GM12878 (cell line): ENCODE measurements at regions not wholly inside any gene's neighbourhood (a gene's known extent, or its start where the extent isn't known, plus 50 kb on each side); places are given as distances from the start of the nearest gene placed in this dataset.

Source experiments
- ATAC-seq: fragments of 200-7000 bp; cut with Tn5 transposase; 3 replicates; pipeline ENCODE4 v1.9.1; 2020; ENCODE audit warnings: mild to moderate bottlenecking, moderate library complexity
- BruUV-seq: library from RNA; stranded (reverse); fragments of 400-500 nt; replicated peaks from 2 replicates; lab custom pipeline; 2021; lab: Mats Ljungman, UMichigan
- CTCF ChIA-PET: fragments of 300-600 bp; sonication (Branson Sonifier 250); formaldehyde crosslinking; extraction: SDS; loops from one replicate; lab custom pipeline; 2021; ENCODE audit warnings: inconsistent platforms; lab: Yijun Ruan, JAX
- POLR2A ChIA-PET: fragments of 350-600 bp; formaldehyde crosslinking; extraction: SDS; loops from one replicate; lab custom pipeline; 2021; ENCODE audit warnings: inconsistent platforms; lab: Charles Lee
- RAD21 ChIA-PET: fragments of 300-600 bp; sonication (Branson Sonifier 250); formaldehyde crosslinking; loops from one replicate; lab custom pipeline; 2023; ENCODE audit warnings: antibody characterized with exemption; ENCODE audit not compliant: unreplicated experiment; lab: Charles Lee
- SMC1A ChIA-PET: fragments of 300-600 bp; sonication (Branson Sonifier 250); formaldehyde crosslinking; loops from one replicate; lab custom pipeline; 2023; ENCODE audit not compliant: unreplicated experiment, uncharacterized antibody; lab: Charles Lee
- DNase-seq: peaks from one replicate; pipeline ENCODE4 v3.0.0-alpha.2; 2011; ENCODE audit warnings: low read depth, low spot score
- FAIRE-seq: peaks from 3 replicates; lab custom pipeline; 2011; peaks lifted over from hg19 to GRCh38; lab: Jason Lieb, UNC
- H2AFZ ChIP-seq: 2 replicates; pipeline ENCODE4 v1.6.0; 2011; ENCODE audit warnings: low read depth, low read length, control low read depth; ENCODE audit not compliant: control insufficient read depth
- H3K27ac ChIP-seq: 2 replicates; pipeline ENCODE4 v1.5.1; 2011; ENCODE audit warnings: control low read depth; ENCODE audit not compliant: control insufficient read depth, insufficient read depth
- H3K27me3 ChIP-seq, 2 experiments: replicated peaks in 1 of 2; 2 replicates each; pipeline versions ENCODE4 v1.6.0 to v1.6.1; 2011; ENCODE audit warnings: low read length in 1 of 2; ENCODE audit not compliant: control insufficient read depth in 2 of 2, insufficient read depth in 2 of 2
- H3K36me3 ChIP-seq, 2 experiments: 2 replicates each; pipeline ENCODE4 v1.5.1; 2011; ENCODE audit warnings: low read length in 1 of 2; ENCODE audit not compliant: control insufficient read depth in 2 of 2, insufficient read depth in 2 of 2
- H3K4me1 ChIP-seq: 2 replicates; pipeline ENCODE4 v1.6.1; 2011; ENCODE audit warnings: mild to moderate bottlenecking, low read length, moderate library complexity, mixed read lengths; ENCODE audit not compliant: control insufficient read depth, insufficient read depth
- H3K4me2 ChIP-seq: 2 replicates; pipeline ENCODE4 v1.6.0; 2011; ENCODE audit warnings: control low read depth; ENCODE audit not compliant: control insufficient read depth, insufficient read depth
- H3K4me3 ChIP-seq: fragments of 200-600 bp; sonication (generic); 2 replicates; pipeline ENCODE4 v1.5.1; 2016
- H3K79me2 ChIP-seq: 2 replicates; pipeline ENCODE4 v1.6.0; 2011; ENCODE audit warnings: low read length; ENCODE audit not compliant: control insufficient read depth, insufficient read depth
- H3K9ac ChIP-seq: 2 replicates; pipeline ENCODE4 v1.8.0; 2011; ENCODE audit warnings: low read length, control low read depth, mixed read lengths; ENCODE audit not compliant: control insufficient read depth, insufficient read depth
- H3K9me3 ChIP-seq: replicated peaks from 3 replicates; pipeline ENCODE4 v1.5.1; 2011; ENCODE audit warnings: mild to moderate bottlenecking, low read length; ENCODE audit not compliant: control insufficient read depth, insufficient read depth
- H4K20me1 ChIP-seq: 2 replicates; pipeline ENCODE4 v1.6.0; 2011; ENCODE audit not compliant: control insufficient read depth, insufficient read depth
- CHD4 ChIP-seq: fragments of 200-600 bp; sonication (generic); IDR thresholded peaks from 2 replicates; pipeline ENCODE4 v1.6.1; 2016; ENCODE audit warnings: mild to moderate bottlenecking
- CREM ChIP-seq: IDR thresholded peaks from 2 replicates; pipeline ENCODE4 v1.6.1; 2014; ENCODE audit warnings: antibody characterized with exemption, low read depth
- ESRRA ChIP-seq: IDR thresholded peaks from 2 replicates; pipeline ENCODE4 v1.6.1; 2012; ENCODE audit warnings: mild to moderate bottlenecking, low read length, improper control_type of control experiment
- JUNB ChIP-seq: IDR thresholded peaks from 2 replicates; pipeline ENCODE4 v1.6.1; 2016; ENCODE audit warnings: antibody characterized with exemption, mild to moderate bottlenecking
- JUND ChIP-seq: IDR thresholded peaks from 2 replicates; pipeline ENCODE4 v1.6.1; 2012; ENCODE audit warnings: low read depth, mild to moderate bottlenecking, low read length, improper control_type of control experiment, moderate library complexity
- NFYA ChIP-seq: IDR thresholded peaks from 2 replicates; pipeline ENCODE4 v1.6.1; 2011; ENCODE audit warnings: low read depth, mild to moderate bottlenecking, low read length, improper control_type of control experiment, borderline replicate concordance
- NR2C2 ChIP-seq: IDR thresholded peaks from 2 replicates; pipeline ENCODE4 v1.6.1; 2011; ENCODE audit warnings: borderline replicate concordance, low read depth; ENCODE audit not compliant: control insufficient read depth, insufficient read length
- PAX8 ChIP-seq: fragments of 450-650 bp; IDR thresholded peaks from 2 replicates; pipeline ENCODE4 v1.6.1; 2017; ENCODE audit warnings: mild to moderate bottlenecking, moderate library complexity
- POLR2A ChIP-seq: IDR thresholded peaks from 2 replicates; pipeline ENCODE4 v1.6.1; 2011; ENCODE audit warnings: low read depth, mild to moderate bottlenecking, low read length
- SIX5 ChIP-seq: IDR thresholded peaks from 2 replicates; pipeline ENCODE4 v1.6.1; 2011; ENCODE audit warnings: mild to moderate bottlenecking, low read depth, low read length, moderate library complexity; ENCODE audit not compliant: severe bottlenecking
- TBL1XR1 ChIP-seq: IDR thresholded peaks from 2 replicates; pipeline ENCODE4 v1.6.1; 2012; ENCODE audit warnings: low read depth, low read length, improper control_type of control experiment
- TCF7 ChIP-seq: IDR thresholded peaks from 2 replicates; pipeline ENCODE4 v1.6.1; 2014; ENCODE audit warnings: antibody characterized with exemption, borderline replicate concordance
- ZNF207 ChIP-seq: fragments of 450-650 bp; IDR thresholded peaks from 2 replicates; pipeline ENCODE4 v1.6.1; 2014; ENCODE audit warnings: antibody characterized with exemption, mild to moderate bottlenecking, borderline replicate concordance
- WGBS: methylation state at CpG from one replicate; pipeline ENCODE4 v1.1.6; 2016; ENCODE audit warnings: low lambda C conversion rate; ENCODE audit not compliant: insufficient replicate concordance, insufficient coverage; ENCODE audit errors: missing lambda C conversion rate; 5-methylcytosine and 5-hydroxymethylcytosine counted together
- in situ Hi-C: fragments of 300-500 bp; cut with MboI; formaldehyde crosslinking; loops from 9 replicates; pipeline ENCODE4 v1.14.3; 2018; ENCODE audit warnings: mixed read lengths
- intact Hi-C: fragments of 100-400 bp; cut with micrococcal nuclease; formaldehyde crosslinking; loops from one replicate; pipeline ENCODE4 v1.14.2; 2022; ENCODE audit not compliant: unreplicated experiment
- TF ChIP-seq, protein P1 (sequence below): fragments of 450-650 bp; IDR thresholded peaks from 2 replicates; pipeline ENCODE4 v1.6.1; 2018; ENCODE audit warnings: borderline replicate concordance, mild to moderate bottlenecking; ENCODE audit not compliant: partially characterized antibody
- TF ChIP-seq, protein P2 (sequence below), 3 experiments: IDR thresholded peaks in 2 of 3; conservative IDR thresholded peaks in 1 of 3; 2 replicates each; pipeline ENCODE4 v1.5.1; 2011; ENCODE audit warnings: low read depth in 3 of 3, low read length in 3 of 3, mild to moderate bottlenecking in 3 of 3, control low read depth in 2 of 3, moderate library complexity in 2 of 3, inconsistent platforms in 1 of 3, mixed read lengths in 1 of 3; ENCODE audit not compliant: control insufficient read depth in 2 of 3, insufficient read depth in 1 of 3; ENCODE audit errors: extremely low read depth in 1 of 3
- TF ChIP-seq, protein P3 (sequence below): fragments of 150-350 bp; IDR thresholded peaks from 2 replicates; pipeline ENCODE4 v1.6.1; 2016; ENCODE audit warnings: low read depth, low read length

GRCh38 chr10:108775911-108776475 lies 1147.3 kb downstream of the XPNPEP1 start:
- in situ Hi-C loops: no loop called here
- Histone ChIP-seq H3K79me2 (no peaks in the 10 kb centered on the region), H3K27me3 (no peaks in the 10 kb centered on the region), H4K20me1 (no peaks in the 10 kb centered on the region), H3K4me3 (no peak overlapping the region), H3K36me3 (no peaks in the 10 kb centered on the region), H3K4me2 (no peak overlapping the region), H3K9ac (no peak overlapping the region), H3K4me1 (no peaks in the 10 kb centered on the region), H3K9me3 (no peaks in the 10 kb centered on the region), H2AFZ (no peak overlapping the region), H3K27ac (no peak overlapping the region)
- BruUV-seq: no TSS peak
- intact Hi-C loops: no loop called here
- SMC1A ChIA-PET: no interaction called here
- WGBS: 14% methylated on average over 3 of the region's 3 CpGs
- CTCF ChIA-PET: no interaction called here
- RAD21 ChIA-PET: no interaction called here
- ATAC-seq (no peak), DNase-seq (no peak), FAIRE-seq (no peak)
- TF ChIP-seq SIX5: no peak
- no peak for TF ChIP-seq ESRRA
- no peak for TF ChIP-seq NFYA
- TF ChIP-seq, protein P1, sequence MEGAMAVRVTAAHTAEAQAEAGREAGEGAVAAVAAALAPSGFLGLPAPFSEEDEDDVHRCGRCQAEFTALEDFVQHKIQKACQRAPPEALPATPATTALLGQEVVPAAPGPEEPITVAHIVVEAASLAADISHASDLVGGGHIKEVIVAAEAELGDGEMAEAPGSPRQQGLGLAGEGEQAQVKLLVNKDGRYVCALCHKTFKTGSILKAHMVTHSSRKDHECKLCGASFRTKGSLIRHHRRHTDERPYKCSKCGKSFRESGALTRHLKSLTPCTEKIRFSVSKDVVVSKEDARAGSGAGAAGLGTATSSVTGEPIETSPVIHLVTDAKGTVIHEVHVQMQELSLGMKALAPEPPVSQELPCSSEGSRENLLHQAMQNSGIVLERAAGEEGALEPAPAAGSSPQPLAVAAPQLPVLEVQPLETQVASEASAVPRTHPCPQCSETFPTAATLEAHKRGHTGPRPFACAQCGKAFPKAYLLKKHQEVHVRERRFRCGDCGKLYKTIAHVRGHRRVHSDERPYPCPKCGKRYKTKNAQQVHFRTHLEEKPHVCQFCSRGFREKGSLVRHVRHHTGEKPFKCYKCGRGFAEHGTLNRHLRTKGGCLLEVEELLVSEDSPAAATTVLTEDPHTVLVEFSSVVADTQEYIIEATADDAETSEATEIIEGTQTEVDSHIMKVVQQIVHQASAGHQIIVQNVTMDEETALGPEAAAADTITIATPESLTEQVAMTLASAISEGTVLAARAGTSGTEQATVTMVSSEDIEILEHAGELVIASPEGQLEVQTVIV: no peak
- TF ChIP-seq JUND: no peak
- TF ChIP-seq PAX8: no peak
- no peak for TF ChIP-seq ZNF207
- TF ChIP-seq CHD4: no peak
- TF ChIP-seq, protein P2, sequence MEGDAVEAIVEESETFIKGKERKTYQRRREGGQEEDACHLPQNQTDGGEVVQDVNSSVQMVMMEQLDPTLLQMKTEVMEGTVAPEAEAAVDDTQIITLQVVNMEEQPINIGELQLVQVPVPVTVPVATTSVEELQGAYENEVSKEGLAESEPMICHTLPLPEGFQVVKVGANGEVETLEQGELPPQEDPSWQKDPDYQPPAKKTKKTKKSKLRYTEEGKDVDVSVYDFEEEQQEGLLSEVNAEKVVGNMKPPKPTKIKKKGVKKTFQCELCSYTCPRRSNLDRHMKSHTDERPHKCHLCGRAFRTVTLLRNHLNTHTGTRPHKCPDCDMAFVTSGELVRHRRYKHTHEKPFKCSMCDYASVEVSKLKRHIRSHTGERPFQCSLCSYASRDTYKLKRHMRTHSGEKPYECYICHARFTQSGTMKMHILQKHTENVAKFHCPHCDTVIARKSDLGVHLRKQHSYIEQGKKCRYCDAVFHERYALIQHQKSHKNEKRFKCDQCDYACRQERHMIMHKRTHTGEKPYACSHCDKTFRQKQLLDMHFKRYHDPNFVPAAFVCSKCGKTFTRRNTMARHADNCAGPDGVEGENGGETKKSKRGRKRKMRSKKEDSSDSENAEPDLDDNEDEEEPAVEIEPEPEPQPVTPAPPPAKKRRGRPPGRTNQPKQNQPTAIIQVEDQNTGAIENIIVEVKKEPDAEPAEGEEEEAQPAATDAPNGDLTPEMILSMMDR (IDR thresholded peaks at IDR 0.05 in 2 of 3, conservative IDR thresholded peaks at IDR 0.05 in 1 of 3; ENCODE audit: control insufficient read depth in 2 of 3, extremely low read depth in 1 of 3, insufficient read depth in 1 of 3, low read depth in 3 of 3, low read length in 3 of 3): no peak
- no peak for TF ChIP-seq TCF7
- TF ChIP-seq, protein P3, sequence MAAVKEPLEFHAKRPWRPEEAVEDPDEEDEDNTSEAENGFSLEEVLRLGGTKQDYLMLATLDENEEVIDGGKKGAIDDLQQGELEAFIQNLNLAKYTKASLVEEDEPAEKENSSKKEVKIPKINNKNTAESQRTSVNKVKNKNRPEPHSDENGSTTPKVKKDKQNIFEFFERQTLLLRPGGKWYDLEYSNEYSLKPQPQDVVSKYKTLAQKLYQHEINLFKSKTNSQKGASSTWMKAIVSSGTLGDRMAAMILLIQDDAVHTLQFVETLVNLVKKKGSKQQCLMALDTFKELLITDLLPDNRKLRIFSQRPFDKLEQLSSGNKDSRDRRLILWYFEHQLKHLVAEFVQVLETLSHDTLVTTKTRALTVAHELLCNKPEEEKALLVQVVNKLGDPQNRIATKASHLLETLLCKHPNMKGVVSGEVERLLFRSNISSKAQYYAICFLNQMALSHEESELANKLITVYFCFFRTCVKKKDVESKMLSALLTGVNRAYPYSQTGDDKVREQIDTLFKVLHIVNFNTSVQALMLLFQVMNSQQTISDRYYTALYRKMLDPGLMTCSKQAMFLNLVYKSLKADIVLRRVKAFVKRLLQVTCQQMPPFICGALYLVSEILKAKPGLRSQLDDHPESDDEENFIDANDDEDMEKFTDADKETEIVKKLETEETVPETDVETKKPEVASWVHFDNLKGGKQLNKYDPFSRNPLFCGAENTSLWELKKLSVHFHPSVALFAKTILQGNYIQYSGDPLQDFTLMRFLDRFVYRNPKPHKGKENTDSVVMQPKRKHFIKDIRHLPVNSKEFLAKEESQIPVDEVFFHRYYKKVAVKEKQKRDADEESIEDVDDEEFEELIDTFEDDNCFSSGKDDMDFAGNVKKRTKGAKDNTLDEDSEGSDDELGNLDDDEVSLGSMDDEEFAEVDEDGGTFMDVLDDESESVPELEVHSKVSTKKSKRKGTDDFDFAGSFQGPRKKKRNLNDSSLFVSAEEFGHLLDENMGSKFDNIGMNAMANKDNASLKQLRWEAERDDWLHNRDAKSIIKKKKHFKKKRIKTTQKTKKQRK: no peak
- TF ChIP-seq POLR2A: no peak
- no peak for TF ChIP-seq NR2C2
- TF ChIP-seq TBL1XR1: no peak
- no peak for TF ChIP-seq CREM
- TF ChIP-seq JUNB: no peak
- POLR2A ChIA-PET: no interaction called here
